GM06990 (cell line): ENCODE measurements at regions not wholly inside any gene's neighbourhood (a gene's known extent, or its start where the extent isn't known, plus 50 kb on each side); places are given as distances from the start of the nearest gene placed in this dataset.
"Not testable (repeated sequence)": the region's sequence is repeated elsewhere in the genome, so short reads cannot be mapped to it uniquely, and the experiment has no call there.

Experiments
- DNase-seq: peaks from one replicate; pipeline ENCODE4 v3.0.0-alpha.2; 2011; ENCODE audit not compliant: insufficient read length; ENCODE audit errors: extremely low read depth
- H3K27me3 ChIP-seq: replicated peaks from 2 replicates; pipeline ENCODE4 v1.6.0; 2011; ENCODE audit warnings: low read length; ENCODE audit not compliant: control insufficient read depth, insufficient read depth
- H3K36me3 ChIP-seq: 2 replicates; pipeline ENCODE4 v1.5.1; 2011; ENCODE audit warnings: low read length; ENCODE audit not compliant: control insufficient read depth, insufficient read depth
- H3K4me3 ChIP-seq: replicated peaks from 2 replicates; pipeline ENCODE4 v1.5.1; 2011; ENCODE audit warnings: low read depth, mild to moderate bottlenecking, control low read depth, low read length
- TF ChIP-seq, protein P1 (sequence below): IDR thresholded peaks from 2 replicates; pipeline ENCODE4 v1.5.1; 2011; ENCODE audit warnings: low read length, control low read depth, mild to moderate bottlenecking, inconsistent platforms; ENCODE audit not compliant: insufficient read depth, poor library complexity, severe bottlenecking

DNA sequence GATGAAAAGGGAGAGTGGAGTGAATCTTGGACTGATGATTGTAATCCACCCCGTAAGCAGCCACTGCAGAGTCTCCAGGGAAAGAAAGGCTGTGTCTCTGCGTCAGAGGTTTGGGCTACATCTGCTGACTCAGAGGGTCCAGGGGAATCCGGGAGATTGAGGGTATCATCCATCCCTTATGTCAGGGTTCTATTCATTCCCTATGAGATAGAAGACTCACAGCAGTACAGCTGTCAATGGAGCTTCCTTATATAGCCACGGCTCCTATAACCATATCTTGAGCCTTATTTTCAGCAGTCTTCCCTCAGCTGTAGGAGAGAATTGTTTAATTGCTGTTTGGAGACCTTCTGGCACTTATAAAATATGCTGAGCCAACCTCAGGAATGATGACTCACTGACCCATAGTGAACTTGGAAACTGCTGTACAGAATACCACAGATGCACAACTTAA, 558.2 kb upstream of the PFKP start:
- Histone ChIP-seq H3K27me3 (no peaks in the 10 kb centered on the region), H3K36me3 (no peaks in the 10 kb centered on the region), H3K4me3 (no peak overlapping the region)
- TF ChIP-seq, protein P1, sequence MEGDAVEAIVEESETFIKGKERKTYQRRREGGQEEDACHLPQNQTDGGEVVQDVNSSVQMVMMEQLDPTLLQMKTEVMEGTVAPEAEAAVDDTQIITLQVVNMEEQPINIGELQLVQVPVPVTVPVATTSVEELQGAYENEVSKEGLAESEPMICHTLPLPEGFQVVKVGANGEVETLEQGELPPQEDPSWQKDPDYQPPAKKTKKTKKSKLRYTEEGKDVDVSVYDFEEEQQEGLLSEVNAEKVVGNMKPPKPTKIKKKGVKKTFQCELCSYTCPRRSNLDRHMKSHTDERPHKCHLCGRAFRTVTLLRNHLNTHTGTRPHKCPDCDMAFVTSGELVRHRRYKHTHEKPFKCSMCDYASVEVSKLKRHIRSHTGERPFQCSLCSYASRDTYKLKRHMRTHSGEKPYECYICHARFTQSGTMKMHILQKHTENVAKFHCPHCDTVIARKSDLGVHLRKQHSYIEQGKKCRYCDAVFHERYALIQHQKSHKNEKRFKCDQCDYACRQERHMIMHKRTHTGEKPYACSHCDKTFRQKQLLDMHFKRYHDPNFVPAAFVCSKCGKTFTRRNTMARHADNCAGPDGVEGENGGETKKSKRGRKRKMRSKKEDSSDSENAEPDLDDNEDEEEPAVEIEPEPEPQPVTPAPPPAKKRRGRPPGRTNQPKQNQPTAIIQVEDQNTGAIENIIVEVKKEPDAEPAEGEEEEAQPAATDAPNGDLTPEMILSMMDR: no peak
- DNase-seq: no peak

DNA sequence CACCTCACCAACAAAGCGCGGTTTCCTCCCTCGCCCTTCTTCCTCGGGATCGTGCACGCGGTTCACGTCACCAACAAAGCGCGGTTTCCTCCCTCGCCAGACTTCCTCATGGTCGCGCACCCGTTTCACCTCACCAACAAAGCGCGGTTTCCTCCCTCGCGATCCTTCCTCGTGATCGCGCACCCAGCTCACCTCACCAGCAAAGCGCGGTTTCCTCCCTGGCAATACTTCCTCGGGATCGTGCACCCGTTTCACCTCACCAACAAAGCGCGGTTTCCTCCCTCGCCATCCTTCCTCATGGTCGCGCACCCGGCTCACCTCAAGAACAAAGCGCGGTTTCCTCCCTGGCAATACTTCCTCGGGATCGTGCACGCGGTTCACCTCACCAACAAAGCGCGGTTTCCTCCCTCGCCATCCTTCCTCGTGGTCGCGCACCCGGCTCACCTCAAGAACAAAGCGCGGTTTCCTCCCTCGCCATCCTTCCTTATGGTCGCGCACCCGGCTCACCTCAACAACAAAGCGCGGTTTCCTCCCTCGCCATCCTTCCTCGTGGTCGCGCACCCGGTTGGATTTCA, 565.9 kb upstream of the PFKP start:
- not testable (repeated sequence) for H3K27me3 ChIP-seq, H3K36me3 ChIP-seq, DNase-seq, H3K4me3 ChIP-seq

DNA sequence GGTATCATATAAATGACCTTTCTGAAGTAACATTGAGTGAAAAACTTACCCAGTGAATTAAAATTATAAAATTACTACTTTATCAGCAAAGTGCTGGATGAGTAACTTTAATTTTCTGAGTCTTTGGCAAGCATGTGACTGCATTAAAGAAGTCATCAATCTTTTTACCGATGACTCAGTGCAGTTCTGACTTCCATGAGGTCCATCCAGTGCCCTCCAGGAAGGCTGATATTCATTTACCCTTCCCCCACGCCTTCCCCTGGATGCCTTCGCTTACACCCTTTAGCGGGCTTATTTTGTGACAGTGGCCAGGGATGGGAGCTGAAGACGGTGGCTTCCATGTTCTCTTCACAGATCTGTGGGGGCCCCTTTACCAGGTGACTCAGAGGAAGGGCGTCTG, 572.9 kb upstream of the PFKP start:
- no peak for DNase-seq
- H3K27me3 ChIP-seq: no peaks in the 10 kb centered on the region
- H3K36me3 ChIP-seq: no peaks in the 10 kb centered on the region
- no peak overlapping the region for H3K4me3 ChIP-seq
- TF ChIP-seq, protein P1: no peak

DNA sequence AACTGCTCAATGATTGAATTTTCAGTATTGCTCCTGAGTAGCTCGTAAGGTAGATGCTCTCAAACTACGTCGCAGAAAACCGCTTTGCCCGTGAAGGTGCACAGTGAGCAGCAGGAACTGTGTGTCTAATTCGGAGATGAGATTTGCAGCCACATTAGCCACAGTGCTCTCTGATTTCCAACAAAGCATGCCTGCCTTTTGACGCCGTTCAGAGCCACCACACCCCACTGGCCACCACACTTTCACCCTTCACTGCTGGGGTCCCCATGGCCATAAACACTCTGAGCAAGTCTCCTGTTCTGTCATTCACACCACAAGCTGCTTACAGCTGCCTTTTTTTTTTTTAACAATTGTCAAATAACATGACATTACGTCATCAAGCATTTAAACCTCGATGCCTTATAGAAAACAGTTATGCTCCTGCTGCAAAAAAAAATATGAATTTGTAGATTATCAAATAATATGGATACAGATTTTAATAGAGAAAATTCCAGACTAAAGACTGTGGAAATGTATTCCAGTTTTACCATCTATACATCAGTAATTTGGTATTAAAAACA, 578.8 kb upstream of the PFKP start:
- DNase-seq: no peak
- Histone ChIP-seq H3K27me3 (no peaks in the 10 kb centered on the region), H3K36me3 (no peaks in the 10 kb centered on the region), H3K4me3 (no peak overlapping the region)
- TF ChIP-seq, protein P1: no peak

DNA sequence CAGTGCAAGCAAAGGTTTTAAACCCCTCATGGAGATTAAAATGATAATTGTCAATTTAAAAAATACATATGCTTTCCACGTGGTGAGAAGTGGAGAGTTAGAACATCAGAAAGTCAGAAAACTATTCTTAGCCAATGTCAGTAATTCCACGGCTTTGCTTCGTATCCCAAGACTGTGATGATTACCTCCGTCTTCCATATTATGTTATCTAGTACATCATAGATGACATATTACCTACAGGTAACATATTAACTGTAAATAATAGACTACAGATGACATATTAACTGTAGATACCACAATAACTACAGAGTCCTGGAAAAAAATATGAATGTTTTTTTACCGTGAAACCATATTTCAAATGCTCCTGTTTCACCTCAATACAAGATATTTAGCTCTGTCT, 579.4 kb upstream of the PFKP start:
- no peaks in the 10 kb centered on the region for H3K27me3 ChIP-seq
- TF ChIP-seq, protein P1: no peak
- no peak for DNase-seq
- H3K4me3 ChIP-seq: no peak overlapping the region
- H3K36me3 ChIP-seq: no peaks in the 10 kb centered on the region

DNA sequence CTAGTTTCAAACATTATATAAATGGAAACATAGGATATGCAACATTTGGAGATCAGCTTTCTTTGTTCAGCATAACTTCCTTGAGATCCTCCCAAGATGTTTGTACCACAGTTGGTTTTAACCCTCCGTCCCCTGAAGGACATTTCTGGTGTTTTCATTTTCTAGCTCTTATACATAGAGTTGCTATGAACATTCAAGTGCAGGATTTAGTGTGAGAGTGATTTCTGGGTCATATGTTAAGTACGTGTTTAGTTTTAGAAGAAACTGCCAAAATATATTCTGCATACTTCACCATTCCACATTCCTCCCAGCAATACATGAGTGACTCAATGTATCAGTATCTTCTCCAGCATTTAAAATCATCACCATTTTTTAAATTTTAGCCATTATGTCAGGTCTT, 588.7 kb upstream of the PFKP start:
- no peak for DNase-seq
- Histone ChIP-seq H3K27me3 (no peaks in the 10 kb centered on the region), H3K4me3 (no peak overlapping the region), H3K36me3 (no peaks in the 10 kb centered on the region)
- TF ChIP-seq, protein P1: no peak
